ENCODE measurements at regions not wholly inside any gene's neighbourhood (a gene's known extent, or its start where the extent isn't known, plus 50 kb on each side); places are given as distances from the start of the nearest gene placed in this dataset.
A peak's percentile ranks its signal among the peaks of the same experiment; 100 is the strongest.

DNA sequence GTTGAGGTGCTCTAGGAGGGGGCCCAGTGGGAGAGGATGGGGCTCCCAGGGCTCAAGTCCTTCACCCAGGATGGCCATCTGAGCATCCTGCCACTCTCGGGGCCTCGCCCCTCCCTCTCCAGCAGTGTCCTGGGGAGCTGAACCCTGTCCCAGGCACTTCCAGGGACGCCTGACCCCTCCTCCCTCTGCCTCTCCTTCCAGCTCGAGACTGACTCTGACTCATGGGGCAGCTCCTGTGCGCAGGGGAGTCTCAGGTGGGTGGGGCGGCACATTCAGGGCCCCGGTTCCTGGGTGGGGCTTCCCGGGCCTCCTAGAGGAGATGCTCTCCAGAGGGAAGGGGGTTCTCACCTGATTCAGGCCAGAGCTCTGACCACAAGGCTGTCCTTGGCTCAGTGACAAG is 77.1 kb upstream of the IGLL5 start:
- H3K27me3 Mint-ChIP-seq: no peaks in the 10 kb centered on the region
- H3K4me3 Mint-ChIP-seq: no peak overlapping the region
- peaks cover 17% of the 10 kb centered on the region for H3K4me1 Mint-ChIP-seq (ENCODE audit: low read depth)
- no peaks in the 10 kb centered on the region for H3K36me3 Mint-ChIP-seq (ENCODE audit: low read depth)
- no peaks in the 10 kb centered on the region for H3K9me3 Mint-ChIP-seq
- no peak overlapping the region for H3K27ac Mint-ChIP-seq

DNA sequence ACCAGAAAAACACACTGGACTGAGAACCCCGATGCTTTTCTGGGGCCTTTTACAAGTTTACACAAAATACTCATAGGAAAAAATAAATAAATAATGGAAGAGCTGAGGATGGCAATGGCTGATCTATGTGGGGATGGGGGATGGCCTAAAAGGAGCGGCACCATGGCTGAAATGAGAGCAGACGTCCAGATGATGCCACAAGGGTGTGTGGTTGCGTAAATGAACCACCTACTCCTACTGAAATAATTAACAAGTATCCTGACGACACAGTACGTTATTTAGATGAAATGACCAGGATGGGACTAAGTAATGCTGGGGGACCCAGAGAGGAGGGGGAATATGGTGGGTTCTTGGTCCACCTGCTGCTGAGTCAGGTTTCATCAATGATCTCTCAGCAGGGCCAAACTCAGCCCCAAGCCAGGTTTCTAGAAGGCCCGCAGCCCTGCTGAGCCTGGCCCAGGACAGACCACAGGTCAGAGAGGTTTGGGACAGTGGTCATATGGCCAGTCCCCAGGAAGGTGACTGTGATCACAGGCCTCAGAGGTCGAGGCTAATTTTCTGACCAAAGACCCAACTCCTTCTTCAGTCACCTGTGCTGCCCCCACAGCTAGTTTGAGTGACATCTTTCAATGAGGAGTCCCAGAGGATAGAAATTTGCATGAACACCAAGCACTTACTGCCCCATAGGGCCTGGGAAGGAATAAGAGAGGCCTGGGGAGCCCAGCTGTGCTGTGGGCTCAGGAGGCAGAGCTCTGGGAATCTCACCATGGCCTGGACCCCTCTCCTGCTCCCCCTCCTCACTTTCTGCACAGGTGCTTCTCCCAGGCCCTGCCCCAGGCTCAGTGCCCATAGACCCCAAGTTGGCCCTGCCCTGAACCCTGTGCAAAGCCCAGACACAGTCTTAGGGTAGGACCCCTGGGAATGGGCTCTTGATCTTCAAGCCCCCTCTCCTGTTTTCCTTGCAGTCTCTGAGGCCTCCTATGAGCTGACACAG is 76.3 kb upstream of the IGLL5 start:
- Mint-ChIP-seq H3K4me3 (no peak overlapping the region), H3K4me1 (ENCODE audit: low read depth) (peaks cover 25% of the 10 kb centered on the region), H3K27me3 (no peaks in the 10 kb centered on the region)

GRCh38 chr22:22812031-22812905 is 75.3 kb upstream of the IGLL5 start:
- Mint-ChIP-seq H3K27ac (no peak overlapping the region), H3K4me3 (no peak overlapping the region), H3K36me3 (ENCODE audit: low read depth) (no peaks in the 10 kb centered on the region), H3K9me3 (no peaks in the 10 kb centered on the region), H3K27me3 (no peaks in the 10 kb centered on the region), H3K4me1 (ENCODE audit: low read depth) (peaks cover 35% of the 10 kb centered on the region)

More for the DNA sequence above, 76.3 kb upstream of the IGLL5 start:
- Mint-ChIP-seq H3K27ac (no peak overlapping the region), H3K36me3 (ENCODE audit: low read depth) (no peaks in the 10 kb centered on the region), H3K9me3 (no peaks in the 10 kb centered on the region)

GRCh38 chr22:22813126-22814075 is 74.2 kb upstream of the IGLL5 start:
- Mint-ChIP-seq H3K9me3 (no peaks in the 10 kb centered on the region), H3K27ac (no peak overlapping the region), H3K27me3 (no peaks in the 10 kb centered on the region), H3K4me3 (no peak overlapping the region), H3K36me3 (ENCODE audit: low read depth) (no peaks in the 10 kb centered on the region), H3K4me1 (ENCODE audit: low read depth) (peaks cover 45% of the 10 kb centered on the region)

GRCh38 chr22:22814666-22815396 is 72.8 kb upstream of the IGLL5 start:
- H3K9me3 Mint-ChIP-seq: no peaks in the 10 kb centered on the region
- no peak overlapping the region for H3K27ac Mint-ChIP-seq
- peaks cover 57% of the 10 kb centered on the region for H3K4me1 Mint-ChIP-seq (ENCODE audit: low read depth)
- no peaks in the 10 kb centered on the region for H3K27me3 Mint-ChIP-seq
- no peaks in the 10 kb centered on the region for H3K36me3 Mint-ChIP-seq (ENCODE audit: low read depth)
- no peak overlapping the region for H3K4me3 Mint-ChIP-seq

DNA sequence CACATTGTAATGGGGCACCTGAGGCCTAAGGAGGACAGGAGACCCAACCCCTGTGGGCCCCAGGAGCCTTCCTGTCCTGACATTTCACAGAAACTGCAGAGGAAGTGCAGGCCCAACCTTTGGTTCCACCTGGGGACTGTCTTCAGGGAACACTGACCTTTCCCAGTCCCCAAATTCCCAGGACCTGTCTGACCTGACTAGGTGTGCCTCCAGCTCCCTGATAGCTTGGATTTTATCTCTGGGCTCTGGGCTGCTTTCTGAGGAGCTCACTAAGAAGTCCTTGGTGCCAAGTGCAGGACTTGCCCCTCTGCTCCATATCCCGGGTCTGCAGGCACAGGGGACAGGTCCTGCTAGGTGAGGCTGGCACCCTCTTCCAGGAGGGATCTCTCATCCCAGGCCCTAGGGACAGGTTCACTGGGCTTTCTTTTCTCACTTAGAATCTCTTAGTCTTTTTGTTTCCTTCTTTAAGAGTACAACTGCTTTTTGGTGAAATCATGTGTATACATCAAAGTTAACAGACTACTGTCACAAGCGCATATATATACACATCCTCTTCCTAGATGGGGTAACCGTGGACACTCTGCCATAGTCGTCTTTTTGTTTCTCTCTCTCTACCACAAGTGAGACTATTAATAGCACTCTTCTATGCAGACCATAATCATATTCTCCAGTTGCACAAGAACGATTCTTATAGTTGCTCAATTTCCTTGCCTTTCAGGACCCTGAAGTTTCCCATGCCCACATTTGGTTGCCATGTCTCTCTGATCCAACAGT is 72.0 kb upstream of the IGLL5 start:
- no peaks in the 10 kb centered on the region for H3K36me3 Mint-ChIP-seq (ENCODE audit: low read depth)
- H3K27ac Mint-ChIP-seq: peak overlapping the region; percentile 5
- peaks cover 62% of the 10 kb centered on the region for H3K4me1 Mint-ChIP-seq (ENCODE audit: low read depth)
- no peaks in the 10 kb centered on the region for H3K9me3 Mint-ChIP-seq
- no peak overlapping the region for H3K4me3 Mint-ChIP-seq
- H3K27me3 Mint-ChIP-seq: no peaks in the 10 kb centered on the region

- H3K4me3 Mint-ChIP-seq: no peak overlapping the region
- no peaks in the 10 kb centered on the region for H3K27me3 Mint-ChIP-seq
- H3K27ac Mint-ChIP-seq: no peak overlapping the region
- no peaks in the 10 kb centered on the region for H3K9me3 Mint-ChIP-seq
- peaks cover 65% of the 10 kb centered on the region for H3K4me1 Mint-ChIP-seq (ENCODE audit: low read depth)
- H3K36me3 Mint-ChIP-seq (ENCODE audit: low read depth): no peaks in the 10 kb centered on the region
Observed at GRCh38 chr22:22816171-22816514, 71.5 kb upstream of the IGLL5 start.

- no peaks in the 10 kb centered on the region for H3K9me3 Mint-ChIP-seq
- no peaks in the 10 kb centered on the region for H3K36me3 Mint-ChIP-seq (ENCODE audit: low read depth)
- H3K27ac Mint-ChIP-seq: no peak overlapping the region
- no peaks in the 10 kb centered on the region for H3K27me3 Mint-ChIP-seq
- no peak overlapping the region for H3K4me3 Mint-ChIP-seq
- peaks cover 72% of the 10 kb centered on the region for H3K4me1 Mint-ChIP-seq (ENCODE audit: low read depth)
Observed at GRCh38 chr22:22816766-22817410, 70.7 kb upstream of the IGLL5 start.

GRCh38 chr22:22817468-22818201 is 70.0 kb upstream of the IGLL5 start:
- Mint-ChIP-seq H3K9me3 (no peaks in the 10 kb centered on the region), H3K4me1 (ENCODE audit: low read depth) (peaks cover 79% of the 10 kb centered on the region), H3K27ac (peak overlapping the region; percentile 4), H3K4me3 (no peak overlapping the region), H3K36me3 (ENCODE audit: low read depth) (no peaks in the 10 kb centered on the region), H3K27me3 (no peaks in the 10 kb centered on the region)

- H3K36me3 Mint-ChIP-seq (ENCODE audit: low read depth): no peaks in the 10 kb centered on the region
- peak overlapping the region; percentile 4 for H3K27ac Mint-ChIP-seq
- no peaks in the 10 kb centered on the region for H3K27me3 Mint-ChIP-seq
- peaks cover 85% of the 10 kb centered on the region for H3K4me1 Mint-ChIP-seq (ENCODE audit: low read depth)
- no peaks in the 10 kb centered on the region for H3K9me3 Mint-ChIP-seq
- H3K4me3 Mint-ChIP-seq: no peak overlapping the region
Observed at GRCh38 chr22:22818202-22818538, 69.4 kb upstream of the IGLL5 start.

GRCh38 chr22:22818861-22819855 is 68.5 kb upstream of the IGLL5 start:
- H3K27ac Mint-ChIP-seq: peak overlapping the region; percentile 53
- H3K9me3 Mint-ChIP-seq: no peaks in the 10 kb centered on the region
- H3K27me3 Mint-ChIP-seq: no peaks in the 10 kb centered on the region
- H3K36me3 Mint-ChIP-seq (ENCODE audit: low read depth): no peaks in the 10 kb centered on the region
- H3K4me3 Mint-ChIP-seq: peak overlapping the region; percentile 4
- peaks cover 92% of the 10 kb centered on the region for H3K4me1 Mint-ChIP-seq (ENCODE audit: low read depth)

DNA sequence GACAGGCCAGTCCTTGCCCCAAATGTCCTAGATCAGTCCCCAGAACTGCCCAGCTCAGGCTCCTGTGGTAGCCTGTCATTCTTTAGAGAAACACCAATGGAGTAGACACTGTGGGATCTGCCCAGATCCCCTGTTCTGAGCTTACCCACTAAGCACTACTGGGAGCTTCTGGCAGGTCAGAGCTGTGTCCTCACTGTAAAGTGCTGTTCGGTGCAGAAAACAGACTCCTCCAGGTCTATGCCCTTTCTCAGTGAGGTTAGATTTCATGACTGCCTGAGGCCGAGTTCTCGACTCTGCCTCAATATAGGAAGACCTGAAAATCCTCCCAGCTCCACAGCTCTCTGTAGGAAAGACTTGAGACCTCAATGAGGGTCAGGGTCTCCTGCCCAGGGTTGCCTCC is 67.5 kb upstream of the IGLL5 start:
- peak overlapping the region; percentile 74 for H3K27ac Mint-ChIP-seq
- H3K27me3 Mint-ChIP-seq: no peaks in the 10 kb centered on the region
- H3K4me3 Mint-ChIP-seq: peak overlapping the region; percentile 32
- no peaks in the 10 kb centered on the region for H3K9me3 Mint-ChIP-seq
- H3K36me3 Mint-ChIP-seq (ENCODE audit: low read depth): no peaks in the 10 kb centered on the region
- H3K4me1 Mint-ChIP-seq (ENCODE audit: low read depth): peaks cover 93% of the 10 kb centered on the region

All from stimulated activated naive CD8-positive, alpha-beta T cell treated with anti-CD3 and anti-CD28 coated beads, Interleukin-15, Interleukin-2, amounts not matched to agents 100 ng/mL and 50 ng/mL, for 24 hours (primary cell).